Endothelial cell of umbilical vein (primary cell): ENCODE measurements at regions not wholly inside any gene's neighbourhood (a gene's known extent, or its start where the extent isn't known, plus 50 kb on each side); places are given as distances from the start of the nearest gene placed in this dataset.

Experiments
- BruUV-seq: library from RNA; stranded (reverse); fragments of 400-500 nt; replicated peaks from 2 replicates; lab custom pipeline; 2021; lab: Mats Ljungman, UMichigan
- CTCF ChIA-PET: fragments of 300-600, 350-600 bp; sonication (Branson Sonifier 250); formaldehyde crosslinking; loops from one replicate; lab custom pipeline; 2021; ENCODE audit warnings: antibody characterized with exemption, inconsistent platforms; lab: Charles Lee
- POLR2A ChIA-PET: fragments of 300-600, 350-600 bp; sonication (Branson Sonifier 250); formaldehyde crosslinking; loops from one replicate; lab custom pipeline; 2021; ENCODE audit warnings: antibody characterized with exemption, inconsistent platforms; lab: Charles Lee
- DNase-seq: peaks from one replicate; pipeline ENCODE4 v3.0.0-alpha.2; 2011; ENCODE audit warnings: low read depth, low spot score
- FAIRE-seq: peaks from 2 replicates; lab custom pipeline; 2011; peaks lifted over from hg19 to GRCh38; lab: Jason Lieb, UNC
- H2AFZ ChIP-seq: 2 replicates; pipeline ENCODE4 v1.6.0; 2012; ENCODE audit warnings: low read depth, low read length, control low read depth, inconsistent platforms
- H3K27ac ChIP-seq: 2 replicates; pipeline ENCODE4 v1.5.1; 2011; ENCODE audit warnings: low read depth, mild to moderate bottlenecking, control low read depth, low read length, moderate library complexity; ENCODE audit not compliant: insufficient read depth
- H3K27me3 ChIP-seq, 2 experiments: 2 replicates each; pipeline versions ENCODE4 v1.6.0 to v1.6.1; 2011; ENCODE audit warnings: low read length in 2 of 2, mixed read lengths in 1 of 2; ENCODE audit not compliant: control insufficient read depth in 2 of 2, insufficient read depth in 2 of 2
- H3K36me3 ChIP-seq, 2 experiments: 2 replicates in 1 of 2; 3 replicates in 1 of 2; pipeline ENCODE4 v1.5.1; 2011; ENCODE audit warnings: low read length in 2 of 2, mild to moderate bottlenecking in 1 of 2, moderate library complexity in 1 of 2; ENCODE audit not compliant: control insufficient read depth in 2 of 2, insufficient read depth in 2 of 2; ENCODE audit errors: extremely low read depth in 1 of 2
- H3K4me1 ChIP-seq: 3 replicates; pipeline ENCODE4 v1.5.1; 2011; ENCODE audit warnings: mild to moderate bottlenecking, low read length; ENCODE audit not compliant: control insufficient read depth, insufficient read depth; ENCODE audit errors: extremely low read depth
- H3K4me2 ChIP-seq: 2 replicates; pipeline ENCODE4 v1.6.1; 2011; ENCODE audit warnings: low read length, control low read depth, mixed read lengths; ENCODE audit not compliant: insufficient read depth
- H3K4me3 ChIP-seq, 3 experiments: fragments of 200-600 bp in 1 of 3; sonication (generic), shearing (Covaris generic) in 1 of 3; replicated peaks in 1 of 3; 2 replicates each; pipeline ENCODE4 v1.5.1; 2011 to 2016; ENCODE audit warnings: control low read depth in 3 of 3, low read length in 3 of 3, mild to moderate bottlenecking in 2 of 3, inconsistent platforms in 1 of 3, low read depth in 1 of 3, moderate library complexity in 1 of 3; ENCODE audit not compliant: insufficient read depth in 1 of 3
- H3K79me2 ChIP-seq: 2 replicates; pipeline ENCODE4 v1.6.0; 2012; ENCODE audit warnings: low read length, inconsistent platforms; ENCODE audit not compliant: control insufficient read depth, insufficient read depth
- H3K9ac ChIP-seq: replicated peaks from 2 replicates; pipeline ENCODE3; 2011; ENCODE audit warnings: low read length, control low read depth; ENCODE audit not compliant: insufficient read depth; ENCODE audit errors: extremely low read depth
- H3K9me1 ChIP-seq: replicated peaks from 3 replicates; pipeline ENCODE4 v1.6.0; 2011; ENCODE audit warnings: mild to moderate bottlenecking, low read length; ENCODE audit not compliant: control insufficient read depth, insufficient read depth; ENCODE audit errors: extremely low read depth
- H3K9me3 ChIP-seq: replicated peaks from 2 replicates; pipeline ENCODE4 v1.5.1; 2012; ENCODE audit warnings: low read length, inconsistent platforms; ENCODE audit not compliant: control insufficient read depth, insufficient read depth
- H4K20me1 ChIP-seq: replicated peaks from 2 replicates; pipeline ENCODE3; 2011; ENCODE audit warnings: mild to moderate bottlenecking, low read length; ENCODE audit not compliant: control insufficient read depth, insufficient read depth; ENCODE audit errors: extremely low read depth
- EZH2 ChIP-seq: IDR thresholded peaks from 2 replicates; pipeline ENCODE4 v1.6.1; 2012; ENCODE audit warnings: borderline replicate concordance, low read depth, mild to moderate bottlenecking, moderate library complexity, low read length, inconsistent platforms; ENCODE audit not compliant: severe bottlenecking
- FOS ChIP-seq: IDR thresholded peaks from 2 replicates; pipeline ENCODE4 v1.6.1; 2011; ENCODE audit warnings: mild to moderate bottlenecking, low read length, moderate library complexity, borderline replicate concordance; ENCODE audit not compliant: insufficient read depth
- GATA2 ChIP-seq: IDR thresholded peaks from 2 replicates; pipeline ENCODE4 v1.7.0; 2011; ENCODE audit warnings: low read depth, mild to moderate bottlenecking, moderate library complexity, mixed read lengths, low read length; ENCODE audit not compliant: insufficient read length, insufficient read depth
- JUN ChIP-seq: IDR thresholded peaks from 2 replicates; pipeline ENCODE4 v1.6.1; 2011; ENCODE audit warnings: borderline replicate concordance, low read depth; ENCODE audit not compliant: insufficient read length, insufficient read depth
- MYC ChIP-seq: IDR thresholded peaks from one replicate; pipeline ENCODE4 v1.6.1; 2011; ENCODE audit warnings: mild to moderate bottlenecking, low read depth, low read length
- POLR2A ChIP-seq: IDR thresholded peaks from 2 replicates; pipeline ENCODE4 v1.6.1; 2012; ENCODE audit warnings: low read depth, mild to moderate bottlenecking, control low read depth, low read length
- POLR2AphosphoS5 ChIP-seq: IDR thresholded peaks from 2 replicates; pipeline ENCODE4 v1.6.1; 2012; ENCODE audit warnings: low read depth, mild to moderate bottlenecking, control low read depth, low read length, moderate library complexity; ENCODE audit not compliant: insufficient read depth
- dilution Hi-C: fragments of 300-500 bp; cut with MboI; formaldehyde crosslinking; loops from one replicate; pipeline ENCODE4 v1.15.0; 2019; ENCODE audit warnings: low sequenced_read_pairs; ENCODE audit not compliant: extremely low pct_ligation_motif_present
- intact Hi-C: fragments of 100-400 bp; cut with micrococcal nuclease; formaldehyde crosslinking; loops from one replicate; pipeline ENCODE4 v1.10.0; 2022
- TF ChIP-seq, protein P1 (sequence below), 2 donors: IDR thresholded peaks; 1 replicate in 1 of 2; 2 replicates in 1 of 2; pipeline ENCODE4 v1.5.1; 2011; ENCODE audit warnings: low read length in 2 of 2, mild to moderate bottlenecking in 2 of 2, moderate library complexity in 2 of 2, control low read depth in 1 of 2, inconsistent platforms in 1 of 2, low read depth in 1 of 2; ENCODE audit not compliant: insufficient read depth in 1 of 2; ENCODE audit errors: extremely low read depth in 1 of 2
- TF ChIP-seq, protein P2 (sequence below): IDR thresholded peaks from 2 replicates; pipeline ENCODE4 v1.6.1; 2011; ENCODE audit not compliant: insufficient read depth, insufficient read length

DNA sequence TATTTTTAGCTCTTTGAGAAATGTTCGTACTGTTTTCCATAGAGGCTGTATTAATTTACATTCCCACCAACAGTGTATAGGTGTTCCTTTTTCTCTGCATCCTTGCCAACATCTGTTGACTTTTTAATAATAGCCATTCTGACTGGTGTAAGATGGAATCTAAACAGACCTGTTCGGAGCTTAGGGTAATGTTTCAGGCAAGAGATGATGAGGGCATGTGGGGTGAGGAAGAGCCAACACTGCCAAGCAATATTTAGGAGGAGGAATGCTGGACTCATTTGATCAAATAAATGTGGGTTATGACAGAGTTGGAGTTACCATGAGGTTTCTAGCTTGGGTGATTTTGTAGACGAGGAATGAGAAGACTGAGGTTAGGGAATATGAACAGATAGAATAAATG lies 382.9 kb downstream of the KLF12 start:
- no peaks in the 10 kb centered on the region for H4K20me1 ChIP-seq
- intact Hi-C loops, result no loop called here

More for the DNA sequence above, 382.9 kb downstream of the KLF12 start:
- no peak for TF ChIP-seq GATA2
- no peak for TF ChIP-seq JUN
- TF ChIP-seq FOS, result no peak
- no peak for TF ChIP-seq POLR2A
- TF ChIP-seq, protein P1, sequence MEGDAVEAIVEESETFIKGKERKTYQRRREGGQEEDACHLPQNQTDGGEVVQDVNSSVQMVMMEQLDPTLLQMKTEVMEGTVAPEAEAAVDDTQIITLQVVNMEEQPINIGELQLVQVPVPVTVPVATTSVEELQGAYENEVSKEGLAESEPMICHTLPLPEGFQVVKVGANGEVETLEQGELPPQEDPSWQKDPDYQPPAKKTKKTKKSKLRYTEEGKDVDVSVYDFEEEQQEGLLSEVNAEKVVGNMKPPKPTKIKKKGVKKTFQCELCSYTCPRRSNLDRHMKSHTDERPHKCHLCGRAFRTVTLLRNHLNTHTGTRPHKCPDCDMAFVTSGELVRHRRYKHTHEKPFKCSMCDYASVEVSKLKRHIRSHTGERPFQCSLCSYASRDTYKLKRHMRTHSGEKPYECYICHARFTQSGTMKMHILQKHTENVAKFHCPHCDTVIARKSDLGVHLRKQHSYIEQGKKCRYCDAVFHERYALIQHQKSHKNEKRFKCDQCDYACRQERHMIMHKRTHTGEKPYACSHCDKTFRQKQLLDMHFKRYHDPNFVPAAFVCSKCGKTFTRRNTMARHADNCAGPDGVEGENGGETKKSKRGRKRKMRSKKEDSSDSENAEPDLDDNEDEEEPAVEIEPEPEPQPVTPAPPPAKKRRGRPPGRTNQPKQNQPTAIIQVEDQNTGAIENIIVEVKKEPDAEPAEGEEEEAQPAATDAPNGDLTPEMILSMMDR (IDR thresholded peaks at IDR 0.05; ENCODE audit: extremely low read depth in 1 of 2, insufficient read depth in 1 of 2, low read depth in 1 of 2, low read length in 2 of 2), result no peak
- TF ChIP-seq, protein P2, sequence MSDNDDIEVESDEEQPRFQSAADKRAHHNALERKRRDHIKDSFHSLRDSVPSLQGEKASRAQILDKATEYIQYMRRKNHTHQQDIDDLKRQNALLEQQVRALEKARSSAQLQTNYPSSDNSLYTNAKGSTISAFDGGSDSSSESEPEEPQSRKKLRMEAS, result no peak
- no peak for TF ChIP-seq POLR2AphosphoS5
- TF ChIP-seq EZH2, result no peak
- TF ChIP-seq MYC, result no peak
- no TSS peak for BruUV-seq
- Histone ChIP-seq H3K79me2 (no peaks in the 10 kb centered on the region), H3K4me1 (no peaks in the 10 kb centered on the region), H3K9me1 (no peaks in the 10 kb centered on the region), H3K9me3 (no peaks in the 10 kb centered on the region), H2AFZ (no peak overlapping the region), H3K27ac (no peak overlapping the region), H3K4me3 (no peak overlapping the region), H3K4me2 (no peak overlapping the region), H3K9ac (no peak overlapping the region), H3K27me3 (no peaks in the 10 kb centered on the region), H3K36me3 (no peaks in the 10 kb centered on the region)
- ChIA-PET POLR2A (no interaction called here), CTCF (interaction anchor here (0.8 to 2.0 kb wide), 3 partner anchors 10 to 535 kb away, joined by 3 to 7 read pairs (median 3); no protein-coding TSS in a partner anchor)
- no peak for DNase-seq
- no peak for FAIRE-seq
- dilution Hi-C loops, result no loop called here
